Retinal pigment epithelial cell (primary cell): ENCODE measurements at regions not wholly inside any gene's neighbourhood (a gene's known extent, or its start where the extent isn't known, plus 50 kb on each side); places are given as distances from the start of the nearest gene placed in this dataset.

Source experiments
- DNase-seq: peaks from one replicate; pipeline ENCODE4 v3.0.0-alpha.2; 2010; ENCODE audit warnings: low read depth
- H3K4me3 ChIP-seq: 2 replicates; pipeline ENCODE4 v1.5.1; 2011; ENCODE audit warnings: mild to moderate bottlenecking, low read length, control low read depth, moderate library complexity
- TF ChIP-seq, protein P1 (sequence below): conservative IDR thresholded peaks from 2 replicates; pipeline ENCODE4 v1.5.1; 2011; ENCODE audit warnings: low read depth, low read length, control low read depth, inconsistent platforms

DNA sequence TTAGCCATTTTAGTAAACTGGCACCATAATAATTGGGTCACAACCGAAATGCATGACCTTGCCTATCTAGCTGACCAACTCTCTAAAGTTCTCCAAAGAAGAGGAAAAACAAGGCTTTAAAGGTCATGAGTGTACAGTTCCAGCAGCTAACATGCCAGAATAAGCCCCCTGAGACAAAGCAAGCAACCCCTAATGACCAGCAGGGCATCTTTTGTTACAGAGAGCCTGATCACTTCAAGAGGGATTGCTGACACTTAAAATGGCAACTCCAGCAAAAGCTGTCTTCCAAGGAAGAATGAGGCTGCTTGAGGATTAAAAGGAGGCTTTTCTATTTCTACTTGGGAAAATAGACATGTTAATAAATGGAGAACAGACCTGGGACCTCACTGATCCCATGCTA is 213.6 kb downstream of the CDC14C start:
- DNase-seq = no peak
- TF ChIP-seq, protein P1, sequence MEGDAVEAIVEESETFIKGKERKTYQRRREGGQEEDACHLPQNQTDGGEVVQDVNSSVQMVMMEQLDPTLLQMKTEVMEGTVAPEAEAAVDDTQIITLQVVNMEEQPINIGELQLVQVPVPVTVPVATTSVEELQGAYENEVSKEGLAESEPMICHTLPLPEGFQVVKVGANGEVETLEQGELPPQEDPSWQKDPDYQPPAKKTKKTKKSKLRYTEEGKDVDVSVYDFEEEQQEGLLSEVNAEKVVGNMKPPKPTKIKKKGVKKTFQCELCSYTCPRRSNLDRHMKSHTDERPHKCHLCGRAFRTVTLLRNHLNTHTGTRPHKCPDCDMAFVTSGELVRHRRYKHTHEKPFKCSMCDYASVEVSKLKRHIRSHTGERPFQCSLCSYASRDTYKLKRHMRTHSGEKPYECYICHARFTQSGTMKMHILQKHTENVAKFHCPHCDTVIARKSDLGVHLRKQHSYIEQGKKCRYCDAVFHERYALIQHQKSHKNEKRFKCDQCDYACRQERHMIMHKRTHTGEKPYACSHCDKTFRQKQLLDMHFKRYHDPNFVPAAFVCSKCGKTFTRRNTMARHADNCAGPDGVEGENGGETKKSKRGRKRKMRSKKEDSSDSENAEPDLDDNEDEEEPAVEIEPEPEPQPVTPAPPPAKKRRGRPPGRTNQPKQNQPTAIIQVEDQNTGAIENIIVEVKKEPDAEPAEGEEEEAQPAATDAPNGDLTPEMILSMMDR = no peak

GRCh38 chr7:49150486-49150885 is 226.1 kb downstream of the CDC14C start:
- no peak overlapping the region for H3K4me3 ChIP-seq
- no peak for DNase-seq
- TF ChIP-seq, protein P1 = no peak

More for the DNA sequence above, 213.6 kb downstream of the CDC14C start:
- no peak overlapping the region for H3K4me3 ChIP-seq

DNA sequence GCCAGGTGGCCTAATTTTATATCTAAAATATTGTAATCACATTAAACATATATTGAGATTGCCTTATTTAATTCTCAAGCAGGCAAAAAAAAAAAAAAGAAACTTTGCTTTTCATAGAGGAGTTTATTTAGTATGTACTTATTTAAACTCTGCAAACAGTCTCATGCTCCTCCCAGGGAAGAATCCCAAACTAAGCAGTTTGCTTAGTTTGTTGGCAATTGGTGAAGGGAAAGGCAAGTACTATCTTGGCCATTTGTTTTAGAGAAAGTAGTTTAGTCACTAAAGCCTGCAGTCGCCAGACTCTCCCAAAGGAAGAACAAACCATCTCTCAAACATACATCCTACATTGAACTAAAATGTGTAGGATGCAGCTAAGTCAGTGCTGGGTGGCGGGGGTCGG is 226.8 kb downstream of the CDC14C start:
- no peak for DNase-seq
- TF ChIP-seq, protein P1 = no peak
- H3K4me3 ChIP-seq = no peak overlapping the region

DNA sequence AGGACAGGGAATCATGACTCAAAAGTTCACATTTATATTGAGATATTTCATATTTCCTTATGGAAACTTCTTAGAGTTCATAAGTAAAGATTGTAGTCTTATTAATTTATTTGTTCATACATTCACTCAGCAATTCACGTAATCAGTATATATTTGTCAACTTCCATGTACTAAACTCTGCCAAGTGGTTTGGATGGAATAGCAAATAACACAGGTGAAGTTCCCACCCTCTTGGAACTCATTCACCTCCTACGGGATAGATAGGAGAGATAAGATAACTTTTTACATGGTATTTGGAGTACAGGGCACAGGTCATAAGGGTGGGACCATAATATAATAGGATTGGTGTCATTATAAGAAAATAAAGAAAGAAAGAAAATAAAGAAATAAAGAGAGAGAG is 234.0 kb downstream of the CDC14C start:
- TF ChIP-seq, protein P1 = no peak
- H3K4me3 ChIP-seq = no peak overlapping the region
- no peak for DNase-seq

- no peak overlapping the region for H3K4me3 ChIP-seq
- TF ChIP-seq, protein P1 = no peak
- no peak for DNase-seq
Observed at GRCh38 chr7:49159536-49159935, 235.2 kb downstream of the CDC14C start.

DNA sequence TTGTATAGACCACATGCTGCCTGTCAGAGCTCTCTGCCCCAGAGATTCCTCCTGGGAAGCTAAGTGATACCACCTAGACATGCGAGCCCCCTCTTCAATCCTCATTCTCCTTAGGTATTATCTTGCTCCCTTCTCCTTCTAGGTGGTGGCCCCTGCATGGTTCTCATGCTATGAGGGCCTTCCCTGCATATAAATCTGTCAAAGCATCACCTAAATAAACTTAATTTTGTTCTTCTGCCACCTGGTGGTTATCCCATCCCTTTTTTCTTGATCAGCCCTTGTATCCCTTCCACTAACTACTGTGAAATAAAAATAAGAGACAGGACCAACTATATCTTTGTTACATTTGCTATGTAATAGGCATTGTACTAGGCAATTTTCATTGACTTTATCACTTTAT is 242.1 kb downstream of the CDC14C start:
- TF ChIP-seq, protein P1 = no peak
- no peak overlapping the region for H3K4me3 ChIP-seq
- no peak for DNase-seq

DNA sequence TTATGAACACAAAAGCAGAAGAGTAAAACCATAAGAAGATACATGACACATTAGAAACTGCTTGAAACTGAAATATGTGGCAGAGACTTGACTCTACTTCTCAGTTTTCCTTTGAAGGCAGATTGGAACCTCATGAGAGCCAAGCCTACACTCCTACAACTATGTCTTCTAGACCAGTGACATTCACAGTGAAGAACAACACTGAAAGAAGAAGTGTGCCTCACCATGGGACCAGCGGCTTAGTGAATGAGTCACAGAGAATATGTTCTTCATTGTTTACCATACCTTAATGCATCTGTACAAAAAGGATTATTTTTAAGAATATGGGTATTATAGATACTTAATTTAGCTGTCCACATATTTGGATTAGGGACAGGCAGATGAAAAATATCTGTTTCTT is 248.3 kb downstream of the CDC14C start:
- no peak overlapping the region for H3K4me3 ChIP-seq
- TF ChIP-seq, protein P1 = no peak
- no peak for DNase-seq
